ENCODE measurements at regions not wholly inside any gene's neighbourhood (a gene's known extent, or its start where the extent isn't known, plus 50 kb on each side); places are given as distances from the start of the nearest gene placed in this dataset.

DNA sequence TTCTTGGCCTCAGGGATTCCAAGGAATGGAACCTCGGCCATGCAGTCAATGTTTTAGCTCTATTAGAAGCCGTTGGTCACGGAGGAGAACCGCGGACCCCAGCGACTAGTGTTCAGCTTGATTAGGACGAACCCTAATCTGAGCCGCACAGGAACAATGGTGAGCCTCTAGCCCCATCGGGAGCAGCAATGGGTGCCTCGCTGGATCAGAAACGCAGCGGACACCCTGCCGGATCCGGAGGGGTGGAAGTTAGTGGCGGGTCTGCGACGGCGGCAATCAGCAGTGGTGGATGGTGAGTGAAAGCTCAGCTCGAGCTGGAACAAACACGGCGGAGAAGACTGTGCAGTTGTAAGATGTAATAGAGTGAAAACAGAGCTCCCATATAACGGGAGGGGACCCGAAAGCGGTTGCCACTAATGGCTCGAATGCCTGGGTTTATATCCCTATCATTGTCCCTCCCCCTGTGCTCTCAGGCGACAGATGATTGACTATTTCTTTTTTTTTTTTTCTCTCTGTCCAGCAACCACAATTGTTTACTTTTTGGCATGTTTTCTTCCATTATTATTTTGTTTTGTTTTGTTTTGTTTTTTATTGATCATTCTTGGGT, 127.7 kb downstream of the ZNF664 start:
- TF ChIP-seq, protein P1, sequence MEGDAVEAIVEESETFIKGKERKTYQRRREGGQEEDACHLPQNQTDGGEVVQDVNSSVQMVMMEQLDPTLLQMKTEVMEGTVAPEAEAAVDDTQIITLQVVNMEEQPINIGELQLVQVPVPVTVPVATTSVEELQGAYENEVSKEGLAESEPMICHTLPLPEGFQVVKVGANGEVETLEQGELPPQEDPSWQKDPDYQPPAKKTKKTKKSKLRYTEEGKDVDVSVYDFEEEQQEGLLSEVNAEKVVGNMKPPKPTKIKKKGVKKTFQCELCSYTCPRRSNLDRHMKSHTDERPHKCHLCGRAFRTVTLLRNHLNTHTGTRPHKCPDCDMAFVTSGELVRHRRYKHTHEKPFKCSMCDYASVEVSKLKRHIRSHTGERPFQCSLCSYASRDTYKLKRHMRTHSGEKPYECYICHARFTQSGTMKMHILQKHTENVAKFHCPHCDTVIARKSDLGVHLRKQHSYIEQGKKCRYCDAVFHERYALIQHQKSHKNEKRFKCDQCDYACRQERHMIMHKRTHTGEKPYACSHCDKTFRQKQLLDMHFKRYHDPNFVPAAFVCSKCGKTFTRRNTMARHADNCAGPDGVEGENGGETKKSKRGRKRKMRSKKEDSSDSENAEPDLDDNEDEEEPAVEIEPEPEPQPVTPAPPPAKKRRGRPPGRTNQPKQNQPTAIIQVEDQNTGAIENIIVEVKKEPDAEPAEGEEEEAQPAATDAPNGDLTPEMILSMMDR (IDR thresholded peaks at IDR 0.05; ENCODE audit: low read depth, low read length, missing control alignments): no peak
- in situ Hi-C loops (cut with HindIII; ENCODE audit: low sequenced_read_pairs): no loop called here
- no peak overlapping the region for H3K4me3 ChIP-seq (ENCODE audit: low read depth, low read length)
- DNase-seq (ENCODE audit: low read depth): no peak

DNA sequence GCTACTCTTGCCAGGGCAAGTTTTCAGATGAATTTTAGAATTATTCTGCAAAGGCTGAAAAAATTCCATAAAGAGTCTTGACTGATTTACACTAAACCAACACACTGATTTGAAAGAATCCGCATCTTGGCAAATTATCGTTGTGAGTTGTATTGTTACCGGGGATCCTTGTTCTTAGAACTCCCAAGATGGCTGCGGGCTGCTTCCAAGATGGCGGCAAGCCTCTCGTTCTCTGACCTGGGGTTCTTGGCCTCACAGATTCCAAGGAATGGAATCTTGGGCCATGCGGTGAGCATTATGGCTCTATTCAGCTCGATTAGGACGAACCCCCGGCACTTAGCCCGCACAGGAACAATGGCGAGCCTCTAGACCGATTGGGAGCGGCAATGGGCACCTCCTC, 132.5 kb downstream of the ZNF664 start:
- TF ChIP-seq, protein P1 (IDR thresholded peaks at IDR 0.05; ENCODE audit: low read depth, low read length, missing control alignments): no peak
- in situ Hi-C loops (cut with HindIII; ENCODE audit: low sequenced_read_pairs): no loop called here
- no peak overlapping the region for H3K4me3 ChIP-seq (ENCODE audit: low read depth, low read length)
- DNase-seq (ENCODE audit: low read depth): no peak

DNA sequence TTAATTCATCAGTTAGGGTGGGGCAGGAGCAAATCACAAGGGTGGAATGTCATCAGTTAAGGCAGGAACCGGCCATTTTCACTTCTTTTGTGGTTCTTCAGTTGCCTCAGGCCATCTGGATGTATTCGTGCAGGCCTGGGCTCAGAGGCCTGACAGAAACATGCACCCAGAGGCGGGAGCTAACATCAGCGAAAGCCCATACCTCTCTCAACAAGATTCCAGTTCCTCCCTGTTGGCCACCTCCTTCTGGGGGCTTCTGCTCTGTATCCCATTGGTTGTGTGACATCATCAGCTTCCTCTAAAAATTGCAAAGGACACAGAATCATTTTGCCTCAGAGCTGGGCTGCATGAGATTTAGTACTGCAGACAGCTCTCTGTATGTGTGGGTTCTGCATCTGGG, 134.3 kb downstream of the ZNF664 start:
- DNase-seq (ENCODE audit: low read depth): no peak
- no peak overlapping the region for H3K4me3 ChIP-seq (ENCODE audit: low read depth, low read length)
- TF ChIP-seq, protein P1 (IDR thresholded peaks at IDR 0.05; ENCODE audit: low read depth, low read length, missing control alignments): no peak
- in situ Hi-C loops (cut with HindIII; ENCODE audit: low sequenced_read_pairs): no loop called here

DNA sequence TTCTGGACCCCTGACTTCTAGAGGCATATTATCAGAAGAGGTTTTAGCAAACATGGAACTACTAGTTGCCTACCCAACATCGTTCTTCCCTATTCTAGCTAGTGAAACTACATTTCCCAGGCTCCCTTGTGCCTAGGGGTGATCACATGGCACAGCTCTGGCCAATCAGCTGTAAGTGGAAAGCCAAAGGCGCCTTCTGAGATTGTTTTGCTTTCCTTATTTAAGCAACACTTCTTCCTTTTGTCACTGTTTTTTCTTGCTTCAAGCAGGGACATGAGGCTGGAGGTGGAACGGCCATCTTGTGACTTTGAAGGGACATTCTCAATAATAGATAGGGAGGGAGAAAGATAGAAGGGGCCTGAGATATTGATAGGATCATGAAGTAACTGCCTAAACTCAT, 136.7 kb downstream of the ZNF664 start:
- no peak overlapping the region for H3K4me3 ChIP-seq (ENCODE audit: low read depth, low read length)
- TF ChIP-seq, protein P1 (IDR thresholded peaks at IDR 0.05; ENCODE audit: low read depth, low read length, missing control alignments): no peak
- no peak for DNase-seq (ENCODE audit: low read depth)
- in situ Hi-C loops (cut with HindIII; ENCODE audit: low sequenced_read_pairs): no loop called here

DNA sequence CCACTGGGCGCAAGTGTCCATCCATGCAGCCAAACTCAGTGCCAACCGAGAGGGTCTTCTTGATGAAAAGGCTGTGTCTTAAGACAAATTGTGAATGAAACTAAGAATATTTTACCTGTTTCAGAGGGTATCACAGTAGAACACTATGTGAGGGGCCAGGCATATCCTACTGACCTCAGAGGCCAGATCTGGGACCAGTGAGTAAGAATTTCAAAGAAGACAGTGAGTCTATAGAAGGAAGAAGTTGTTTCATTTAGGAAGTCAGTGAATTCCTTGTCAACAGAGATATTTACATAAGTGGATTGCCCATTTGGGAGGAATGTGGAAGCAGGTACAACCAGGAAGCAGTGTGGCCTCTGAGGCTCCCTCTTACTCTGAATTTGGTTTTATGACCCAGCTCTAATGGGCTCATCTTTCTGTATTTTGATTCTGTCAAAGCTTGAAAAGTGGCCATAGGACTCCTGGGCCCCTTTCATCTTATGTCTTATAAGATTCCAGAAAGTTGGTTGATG, 137.4 kb downstream of the ZNF664 start:
- in situ Hi-C loops (cut with HindIII; ENCODE audit: low sequenced_read_pairs): no loop called here
- TF ChIP-seq, protein P1 (IDR thresholded peaks at IDR 0.05; ENCODE audit: low read depth, low read length, missing control alignments): no peak
- DNase-seq (ENCODE audit: low read depth): no peak
- H3K4me3 ChIP-seq (ENCODE audit: low read depth, low read length): no peak overlapping the region

DNA sequence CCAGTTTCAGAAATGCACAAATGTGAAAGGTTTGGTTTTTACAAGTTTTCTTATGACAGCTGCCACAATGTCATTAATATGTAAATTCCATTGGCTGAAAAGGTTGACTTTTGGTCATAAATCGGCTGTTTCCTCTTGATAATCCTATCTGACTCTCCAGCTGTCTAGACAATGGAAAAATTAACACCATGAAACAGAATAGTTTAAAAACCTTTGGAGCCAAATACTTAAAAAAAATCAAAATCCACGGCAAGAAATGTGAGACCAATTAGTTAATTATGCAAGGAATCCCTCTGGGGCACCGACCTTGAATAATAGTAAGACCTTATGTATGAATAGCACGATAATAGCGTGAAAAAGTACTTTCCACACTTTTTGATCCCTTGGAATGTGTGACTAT, 138.0 kb downstream of the ZNF664 start:
- TF ChIP-seq, protein P1 (IDR thresholded peaks at IDR 0.05; ENCODE audit: low read depth, low read length, missing control alignments): no peak
- no peak overlapping the region for H3K4me3 ChIP-seq (ENCODE audit: low read depth, low read length)
- DNase-seq (ENCODE audit: low read depth): no peak
- in situ Hi-C loops (cut with HindIII; ENCODE audit: low sequenced_read_pairs): no loop called here

Data from astrocyte of the cerebellum (primary cell).